ENCODE measurements at regions not wholly inside any gene's neighbourhood (a gene's known extent, or its start where the extent isn't known, plus 50 kb on each side); places are given as distances from the start of the nearest gene placed in this dataset.

GRCh38 chr15:35783203-35783602 lies 237.2 kb upstream of the DPH6 start:
- TF ChIP-seq ZNF609 (CRISPR knock-in tag; IDR thresholded peaks at IDR 0.05; ENCODE audit: borderline replicate concordance) (no peak), CTCF (CRISPR knock-in tag; IDR thresholded peaks at IDR 0.05) (no peak), SOX6 (IDR thresholded peaks at IDR 0.05) (no peak), SOX6 (CRISPR knock-in tag; IDR thresholded peaks at IDR 0.05) (no peak), RFX5 (IDR thresholded peaks at IDR 0.05; ENCODE audit: low read depth, low read length) (no peak), MXD1 (CRISPR knock-in tag; IDR thresholded peaks at IDR 0.05) (no peak), CEBPB (IDR thresholded peaks at IDR 0.05; ENCODE audit: borderline replicate concordance, low read depth, low read length) (no peak), GLI4 (CRISPR knock-in tag; IDR thresholded peaks at IDR 0.05; ENCODE audit: borderline replicate concordance) (no peak), CHD4 (IDR thresholded peaks at IDR 0.05; ENCODE audit: borderline replicate concordance, low read length) (no peak), REPIN1 (CRISPR knock-in tag; IDR thresholded peaks at IDR 0.05; ENCODE audit: borderline replicate concordance, low read depth) (no peak), CCAR2 (optimal IDR thresholded peaks at IDR 0.05; ENCODE audit: low read depth, low read length) (no peak)

All from HepG2 (cell line).